ENCODE measurements at regions not wholly inside any gene's neighbourhood (a gene's known extent, or its start where the extent isn't known, plus 50 kb on each side); places are given as distances from the start of the nearest gene placed in this dataset.

GRCh38 chr11:127425281-127425680, 424.7 kb upstream of the KIRREL3 start:
- DNase-seq (ENCODE audit: low read depth): no peak

DNA sequence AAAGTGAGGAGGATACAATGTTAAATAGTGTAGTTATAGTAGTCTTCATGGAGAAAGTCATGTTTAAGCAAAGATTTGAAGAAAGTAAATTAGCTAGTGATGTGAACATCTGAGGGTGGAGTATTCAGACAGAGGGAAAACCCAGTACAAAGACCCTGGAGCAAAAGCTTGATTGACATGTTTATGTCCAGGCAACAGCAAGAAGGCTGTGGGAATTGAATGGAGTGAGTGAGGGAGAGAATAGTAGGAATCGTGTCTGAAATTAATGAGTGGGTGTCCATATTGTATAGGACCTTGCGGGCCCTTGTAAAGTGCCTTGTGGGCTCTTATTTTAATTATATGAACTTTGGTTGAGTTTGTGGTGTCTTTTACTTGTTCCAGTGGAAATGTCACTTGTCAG, 424.1 kb upstream of the KIRREL3 start:
- no peak for DNase-seq (ENCODE audit: low read depth)

GRCh38 chr11:127420139-127420538, 419.6 kb upstream of the KIRREL3 start:
- DNase-seq (ENCODE audit: low read depth): no peak

- DNase-seq (ENCODE audit: low read depth): no peak
Observed at GRCh38 chr11:127412722-127413380, 412.3 kb upstream of the KIRREL3 start.

GRCh38 chr11:127412234-127412633, 411.7 kb upstream of the KIRREL3 start:
- DNase-seq (ENCODE audit: low read depth): no peak

- DNase-seq (ENCODE audit: low read depth): no peak
Observed at GRCh38 chr11:127411283-127411682, 410.7 kb upstream of the KIRREL3 start.

- no peak for DNase-seq (ENCODE audit: low read depth)
Observed at GRCh38 chr11:127395034-127395433, 394.5 kb upstream of the KIRREL3 start.

DNA sequence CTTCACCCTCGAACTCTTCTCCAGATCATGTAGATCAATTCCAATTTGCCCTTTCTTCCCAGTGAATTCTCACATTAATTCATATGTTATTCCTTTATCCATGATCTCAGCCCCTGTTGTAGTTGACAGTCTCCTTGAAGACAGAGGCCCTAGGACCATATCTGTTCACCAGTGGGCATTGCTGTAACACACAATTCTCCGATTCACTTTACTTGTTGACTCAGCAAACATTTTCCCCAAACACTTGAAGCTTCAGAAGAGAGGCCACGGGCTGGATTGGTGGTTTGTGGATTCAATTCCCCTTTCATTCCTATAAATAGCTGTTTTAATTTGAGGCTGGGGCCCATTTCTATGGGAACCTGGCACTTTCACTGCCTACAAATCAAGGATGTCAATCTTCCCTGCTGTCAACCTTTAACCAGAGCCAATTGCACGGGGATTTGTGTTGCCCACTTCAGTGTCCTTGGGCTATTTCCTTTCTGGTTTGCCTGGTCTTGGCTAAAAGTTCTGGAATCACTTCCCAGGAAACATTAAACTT, 393.0 kb upstream of the KIRREL3 start:
- DNase-seq (ENCODE audit: low read depth): no peak

GRCh38 chr11:127392575-127392974, 392.0 kb upstream of the KIRREL3 start:
- DNase-seq (ENCODE audit: low read depth): no peak

DNA sequence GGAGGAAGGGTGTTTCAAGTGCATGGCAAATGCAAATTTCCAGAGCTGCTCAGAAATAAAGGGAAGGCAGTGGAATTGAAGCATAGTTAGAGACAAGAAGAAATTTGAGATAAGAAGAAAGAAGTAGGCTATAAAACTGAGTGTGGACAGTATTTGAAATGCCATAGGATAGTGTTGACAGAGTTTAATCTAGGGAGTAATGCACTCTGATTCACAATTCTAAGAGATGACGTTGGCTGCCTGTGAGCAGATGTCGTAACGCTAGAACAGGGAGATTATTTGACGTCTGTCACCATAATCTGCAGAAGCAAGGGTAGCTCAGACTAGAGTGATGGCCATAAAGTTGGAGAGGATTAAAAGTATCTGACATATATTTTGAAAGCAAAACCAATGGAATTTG, 389.9 kb upstream of the KIRREL3 start:
- DNase-seq (ENCODE audit: low read depth): no peak

DNA sequence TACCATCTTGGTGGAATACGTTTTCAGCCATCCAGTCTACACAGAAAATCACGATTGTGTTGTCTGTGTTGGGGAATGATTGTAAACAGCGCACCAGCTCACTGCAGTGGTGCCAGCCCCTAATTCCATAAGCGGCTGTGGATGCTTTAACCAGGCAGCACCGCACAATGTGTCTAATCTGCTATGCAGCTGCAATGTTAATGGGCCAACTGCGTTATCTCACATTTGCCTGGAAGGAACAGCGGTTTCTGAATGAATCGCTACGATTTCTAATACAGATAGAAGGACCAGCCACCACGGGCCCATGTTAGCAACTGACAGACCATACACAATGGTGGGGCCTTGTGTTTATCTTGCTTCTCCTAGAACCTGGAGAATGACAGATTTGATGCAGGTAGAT, 384.5 kb upstream of the KIRREL3 start:
- no peak for DNase-seq (ENCODE audit: low read depth)

DNA sequence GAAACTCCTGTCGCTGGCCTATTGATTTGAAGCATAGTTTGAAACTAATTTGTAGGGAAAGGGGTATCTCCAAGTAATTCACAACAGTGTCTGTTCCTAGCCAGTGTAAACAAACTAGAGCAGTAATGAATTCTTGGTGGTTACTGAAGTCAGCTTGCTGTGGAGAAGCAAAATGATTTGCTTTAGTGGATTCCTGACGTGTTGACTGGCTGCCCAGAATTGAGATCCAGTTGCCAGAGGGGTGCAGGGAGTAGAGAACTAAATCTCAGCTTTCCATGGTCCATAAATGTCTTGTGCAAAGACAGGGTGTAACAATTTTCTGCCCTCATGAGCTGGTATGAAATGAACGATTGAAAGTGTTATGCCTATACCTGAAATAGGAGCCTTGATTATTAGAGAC, 382.5 kb upstream of the KIRREL3 start:
- no peak for DNase-seq (ENCODE audit: low read depth)

- no peak for DNase-seq (ENCODE audit: low read depth)
Observed at GRCh38 chr11:127381247-127381646, 380.7 kb upstream of the KIRREL3 start.

DNA sequence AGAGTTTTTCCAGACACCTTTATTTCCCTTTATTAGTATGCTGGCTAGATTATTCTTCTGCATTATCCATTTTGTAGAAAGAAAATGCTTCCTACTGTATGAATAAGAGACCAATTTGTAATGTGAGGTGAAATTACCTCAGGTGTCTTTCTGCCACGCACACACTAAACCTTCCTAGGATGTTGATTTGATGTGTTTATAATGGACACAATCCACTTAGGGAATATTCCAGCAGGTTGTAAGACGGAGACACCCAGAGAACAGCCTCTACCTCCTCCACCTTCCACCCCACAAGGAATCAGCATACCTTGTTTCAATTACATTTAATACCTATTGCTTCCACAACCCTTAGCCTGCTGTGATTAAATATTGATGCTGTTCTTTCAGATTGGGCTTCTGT, 379.1 kb upstream of the KIRREL3 start:
- no peak for DNase-seq (ENCODE audit: low read depth)

- DNase-seq (ENCODE audit: low read depth): no peak
Observed at GRCh38 chr11:127376301-127376700, 375.7 kb upstream of the KIRREL3 start.

DNA sequence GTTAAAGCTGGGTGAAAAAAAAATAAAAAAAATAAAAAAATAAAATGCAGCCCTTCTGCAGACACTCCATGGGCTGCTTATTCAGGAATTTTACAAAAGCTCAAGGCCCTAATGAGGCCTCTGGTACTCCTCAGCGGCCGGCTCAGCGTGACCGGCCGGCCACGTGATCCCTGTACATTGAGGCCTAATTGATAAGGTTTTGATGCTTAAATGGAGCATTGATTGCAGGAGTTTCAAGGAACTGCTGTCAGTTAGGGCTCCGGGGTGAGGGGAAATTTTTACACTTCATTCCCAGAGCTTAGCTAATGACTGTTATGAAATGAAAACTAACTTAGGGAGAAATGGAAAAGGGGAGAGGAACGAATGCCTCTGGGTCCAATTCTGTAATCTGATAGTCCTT, 368.8 kb upstream of the KIRREL3 start:
- no peak for DNase-seq (ENCODE audit: low read depth)

GRCh38 chr11:127362754-127363308, 362.3 kb upstream of the KIRREL3 start:
- no peak for DNase-seq (ENCODE audit: low read depth)

DNA sequence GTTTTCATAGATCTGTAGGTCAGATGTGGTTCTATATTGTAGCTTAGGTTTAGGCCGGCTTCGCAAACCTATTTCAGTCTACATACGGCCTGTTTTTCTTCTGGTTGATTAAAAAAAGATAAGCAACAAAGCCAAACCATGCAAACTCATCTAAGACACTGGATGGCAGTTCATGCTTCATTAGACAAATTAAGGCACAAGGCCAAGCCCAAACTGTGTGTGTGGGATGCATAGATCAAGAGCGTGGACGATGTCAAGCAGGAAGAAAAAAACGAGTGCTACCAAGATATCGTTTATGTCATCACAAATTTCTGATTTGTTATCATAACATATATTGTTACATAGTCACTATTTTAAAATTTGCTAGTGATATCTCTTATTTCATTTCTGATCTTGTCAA, 357.6 kb upstream of the KIRREL3 start:
- no peak for DNase-seq (ENCODE audit: low read depth)

GRCh38 chr11:127350476-127350875, 349.9 kb upstream of the KIRREL3 start:
- no peak for DNase-seq (ENCODE audit: low read depth)

- peak; percentile 16 for DNase-seq (ENCODE audit: low read depth)
Observed at GRCh38 chr11:127345819-127346459, 345.4 kb upstream of the KIRREL3 start.

- DNase-seq (ENCODE audit: low read depth): no peak
Observed at GRCh38 chr11:127340438-127340837, 339.9 kb upstream of the KIRREL3 start.

GRCh38 chr11:127339376-127339775, 338.8 kb upstream of the KIRREL3 start:
- no peak for DNase-seq (ENCODE audit: low read depth)
